A549 (cell line): ENCODE measurements at regions not wholly inside any gene's neighbourhood (a gene's known extent, or its start where the extent isn't known, plus 50 kb on each side); places are given as distances from the start of the nearest gene placed in this dataset.

Source experiments
- ATAC-seq, 2 experiments: fragments of 200-7000 bp in 1 of 2; fragments of >200 bp in 1 of 2; cut with Nextera tagmentation in 1 of 2; cut with Tn5 transposase in 1 of 2; 3 replicates each; pipeline versions ENCODE4 v1.8.0 to v1.9.1; 2018 to 2020; ENCODE audit warnings: mild to moderate bottlenecking in 1 of 2, moderate library complexity in 1 of 2
- CTCF ChIA-PET: fragments of 300-600 bp; sonication (Branson Sonifier 250); formaldehyde crosslinking; extraction: SDS; loops from one replicate; lab custom pipeline; 2021; ENCODE audit warnings: antibody characterized with exemption, inconsistent platforms; lab: Yijun Ruan, JAX
- POLR2A ChIA-PET: fragments of 350-600 bp; formaldehyde crosslinking; extraction: SDS; loops from one replicate; lab custom pipeline; 2021; ENCODE audit warnings: antibody characterized with exemption, inconsistent platforms; lab: Yijun Ruan, JAX
- DNase-seq, 2 experiments: peaks; one replicate each; pipeline versions ENCODE4 v3.0.0 to v3.0.0-alpha.2; 2011 to 2016; ENCODE audit warnings: low read depth in 1 of 2, low spot score in 1 of 2
- FAIRE-seq: peaks from 2 replicates; lab custom pipeline; 2011; peaks lifted over from hg19 to GRCh38; lab: Jason Lieb, UNC
- H3K27ac ChIP-seq, 2 experiments: fragments of >200 bp; sonication (Bioruptor Twin); formaldehyde crosslinking; 3 replicates each; pipeline ENCODE4 v1.5.1; 2016 to 2017
- H3K4me1 ChIP-seq: fragments of >200 bp; sonication (Bioruptor Twin); formaldehyde crosslinking; 3 replicates; pipeline ENCODE4 v1.6.1; 2016
- H3K4me2 ChIP-seq: fragments of >200 bp; sonication (Bioruptor Twin); formaldehyde crosslinking; 3 replicates; pipeline ENCODE4 v1.6.1; 2016
- H3K4me3 ChIP-seq: fragments of >200 bp; sonication (Bioruptor Twin); formaldehyde crosslinking; 3 replicates; pipeline ENCODE4 v1.5.1; 2016
- H3K9me3 ChIP-seq: fragments of >200 bp; sonication (Bioruptor Twin); formaldehyde crosslinking; 3 replicates; pipeline ENCODE4 v1.6.1; 2016
- CBX2 ChIP-seq: fragments of 200-600 bp; sonication (generic); IDR thresholded peaks from 2 replicates; pipeline ENCODE4 v1.6.1; 2016; ENCODE audit warnings: low read depth, mild to moderate bottlenecking, borderline replicate concordance
- CHD4 ChIP-seq: fragments of 200-600 bp; sonication (generic); IDR thresholded peaks from 2 replicates; pipeline ENCODE4 v1.6.1; 2016; ENCODE audit warnings: antibody characterized with exemption, mild to moderate bottlenecking, borderline replicate concordance
- EP300 ChIP-seq, 2 experiments: fragments of >200 bp; sonication (Bioruptor Twin); formaldehyde crosslinking; IDR thresholded peaks; 2 replicates in 1 of 2; 3 replicates in 1 of 2; pipeline ENCODE4 v1.6.1; 2016 to 2017
- ESRRA ChIP-seq: fragments of 150-350 bp; IDR thresholded peaks from 2 replicates; pipeline ENCODE4 v1.6.1; 2014; ENCODE audit warnings: mild to moderate bottlenecking, low read length, borderline replicate concordance
- FOSB ChIP-seq: fragments of 250-450 bp; sonication (Bioruptor Pico); IDR thresholded peaks from 2 replicates; pipeline ENCODE4 v1.5.0; 2020; ENCODE audit warnings: mild to moderate bottlenecking, moderate library complexity
- FOXS1 ChIP-seq: fragments of 250-450 bp; sonication (Bioruptor Pico); IDR thresholded peaks from 2 replicates; pipeline ENCODE4 v1.5.0; 2020; ENCODE audit warnings: mild to moderate bottlenecking, moderate library complexity
- HDAC2 ChIP-seq: fragments of 200-600 bp; sonication (generic); IDR thresholded peaks from 2 replicates; pipeline ENCODE4 v1.6.1; 2016
- HOXA7 ChIP-seq: fragments of 250-450 bp; sonication (Bioruptor Pico); IDR thresholded peaks from 2 replicates; pipeline ENCODE4 v1.5.0; 2020; ENCODE audit warnings: mild to moderate bottlenecking, moderate library complexity
- MAFK ChIP-seq: fragments of 450-650 bp; IDR thresholded peaks from 2 replicates; pipeline ENCODE4 v1.6.1; 2014; ENCODE audit not compliant: partially characterized antibody
- MAZ ChIP-seq: fragments of 150-350 bp; IDR thresholded peaks from 2 replicates; pipeline ENCODE4 v1.6.1; 2014; ENCODE audit warnings: antibody characterized with exemption, low read depth, low read length, borderline replicate concordance
- PHF8 ChIP-seq: fragments of 200-600 bp; sonication (generic); IDR thresholded peaks from 2 replicates; pipeline ENCODE4 v1.6.1; 2016; ENCODE audit warnings: low read depth, mild to moderate bottlenecking, antibody characterized with exemption, moderate library complexity, borderline replicate concordance
- POLR2AphosphoS2 ChIP-seq: conservative IDR thresholded peaks from 2 replicates; pipeline ENCODE4 v1.6.1; 2012; ENCODE audit warnings: low read length, improper control_type of control experiment, inconsistent platforms
- RAD21 ChIP-seq, 2 experiments: fragments of >200 bp in 1 of 2; sonication (Bioruptor Twin) in 1 of 2; formaldehyde crosslinking in 1 of 2; IDR thresholded peaks in 1 of 2; conservative IDR thresholded peaks in 1 of 2; 2 replicates in 1 of 2; 3 replicates in 1 of 2; pipeline ENCODE4 v1.6.1; 2012 to 2018; ENCODE audit warnings: inconsistent platforms in 1 of 2
- RNF2 ChIP-seq: fragments of 200-600 bp; sonication (generic); IDR thresholded peaks from 2 replicates; pipeline ENCODE4 v1.6.1; 2016; ENCODE audit warnings: low read depth, mild to moderate bottlenecking, antibody characterized with exemption, moderate library complexity, borderline replicate concordance
- SREBF2 ChIP-seq: fragments of 450-650 bp; IDR thresholded peaks from 2 replicates; pipeline ENCODE4 v1.6.1; 2014; ENCODE audit warnings: mild to moderate bottlenecking, moderate library complexity
- ZFP36 ChIP-seq: fragments of 450-650 bp; IDR thresholded peaks from 2 replicates; pipeline ENCODE4 v1.6.1; 2014; ENCODE audit warnings: borderline replicate concordance; ENCODE audit not compliant: partially characterized antibody
- ZSCAN20 ChIP-seq: fragments of 250-450 bp; sonication (Bioruptor Pico); IDR thresholded peaks from 2 replicates; pipeline ENCODE4 v1.8.0; 2022; ENCODE audit warnings: mild to moderate bottlenecking, moderate library complexity
- WGBS: methylation state at CpG from one replicate; pipeline ENCODE4 v1.1.6; 2017; ENCODE audit errors: missing lambda C conversion rate; 5-methylcytosine and 5-hydroxymethylcytosine counted together
- TF ChIP-seq, protein P1 (sequence below): fragments of >200 bp; sonication (Bioruptor Twin); formaldehyde crosslinking; IDR thresholded peaks from 3 replicates; pipeline ENCODE4 v1.5.1; 2016
- TF ChIP-seq, protein P2 (sequence below): fragments of 250-450 bp; sonication (Bioruptor Pico); IDR thresholded peaks from 2 replicates; pipeline ENCODE4 v1.5.0; 2020; ENCODE audit warnings: low read depth, mild to moderate bottlenecking, moderate library complexity
- TF ChIP-seq, protein P3 (sequence below): fragments of 200-600 bp; sonication (generic); IDR thresholded peaks from 2 replicates; pipeline ENCODE4 v1.6.1; 2016; ENCODE audit warnings: antibody characterized with exemption, mild to moderate bottlenecking, moderate library complexity
- TF ChIP-seq, protein P4 (sequence below): IDR thresholded peaks from 2 replicates; pipeline ENCODE4 v1.6.1; 2012

DNA sequence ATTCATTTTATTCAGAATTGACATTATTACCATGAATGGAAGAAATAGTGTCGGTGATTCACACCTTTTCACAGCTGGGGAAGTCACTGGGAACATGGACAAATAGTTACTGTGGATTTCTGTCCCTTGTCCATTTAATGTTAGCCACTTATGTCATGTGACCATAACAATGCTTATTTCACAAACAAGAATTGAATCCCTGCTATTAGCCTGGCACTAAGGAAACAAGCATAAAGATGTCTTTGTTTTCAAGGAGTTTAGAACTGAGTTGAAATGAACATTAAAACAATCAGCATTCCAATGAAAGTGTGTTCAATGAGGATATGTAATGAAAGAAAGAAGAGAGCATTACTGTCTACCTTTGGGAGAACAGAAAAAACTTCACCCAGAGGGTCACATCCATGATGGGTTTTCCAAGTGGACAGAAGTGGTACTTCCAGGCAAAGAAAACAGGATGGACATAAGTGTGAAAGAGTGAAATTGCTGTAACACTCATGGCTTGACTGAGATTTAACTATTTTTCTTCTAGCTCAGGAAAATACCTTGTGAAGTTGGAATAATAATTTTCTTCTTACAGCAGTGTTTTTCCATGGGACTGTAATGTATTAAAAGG, 324.5 kb upstream of the UBE2E3 start:
- peak in 1 of 2 experiments; percentile 9 for DNase-seq
- TF ChIP-seq, protein P1, sequence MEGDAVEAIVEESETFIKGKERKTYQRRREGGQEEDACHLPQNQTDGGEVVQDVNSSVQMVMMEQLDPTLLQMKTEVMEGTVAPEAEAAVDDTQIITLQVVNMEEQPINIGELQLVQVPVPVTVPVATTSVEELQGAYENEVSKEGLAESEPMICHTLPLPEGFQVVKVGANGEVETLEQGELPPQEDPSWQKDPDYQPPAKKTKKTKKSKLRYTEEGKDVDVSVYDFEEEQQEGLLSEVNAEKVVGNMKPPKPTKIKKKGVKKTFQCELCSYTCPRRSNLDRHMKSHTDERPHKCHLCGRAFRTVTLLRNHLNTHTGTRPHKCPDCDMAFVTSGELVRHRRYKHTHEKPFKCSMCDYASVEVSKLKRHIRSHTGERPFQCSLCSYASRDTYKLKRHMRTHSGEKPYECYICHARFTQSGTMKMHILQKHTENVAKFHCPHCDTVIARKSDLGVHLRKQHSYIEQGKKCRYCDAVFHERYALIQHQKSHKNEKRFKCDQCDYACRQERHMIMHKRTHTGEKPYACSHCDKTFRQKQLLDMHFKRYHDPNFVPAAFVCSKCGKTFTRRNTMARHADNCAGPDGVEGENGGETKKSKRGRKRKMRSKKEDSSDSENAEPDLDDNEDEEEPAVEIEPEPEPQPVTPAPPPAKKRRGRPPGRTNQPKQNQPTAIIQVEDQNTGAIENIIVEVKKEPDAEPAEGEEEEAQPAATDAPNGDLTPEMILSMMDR, result no peak
- TF ChIP-seq EP300 (IDR thresholded peaks at IDR 0.05) (no peak), MAFK (no peak), ZFP36 (no peak), ESRRA (no peak), CHD4 (no peak), CBX2 (no peak), FOXS1 (no peak), RAD21 (conservative IDR thresholded peaks at IDR 0.05 in 1 of 2, IDR thresholded peaks at IDR 0.05 in 1 of 2) (no peak), MAZ (no peak), HOXA7 (CRISPR knock-in tag) (no peak), POLR2AphosphoS2 (no peak), SREBF2 (no peak), ZSCAN20 (CRISPR knock-in tag) (no peak), HDAC2 (no peak)
- TF ChIP-seq, protein P2, sequence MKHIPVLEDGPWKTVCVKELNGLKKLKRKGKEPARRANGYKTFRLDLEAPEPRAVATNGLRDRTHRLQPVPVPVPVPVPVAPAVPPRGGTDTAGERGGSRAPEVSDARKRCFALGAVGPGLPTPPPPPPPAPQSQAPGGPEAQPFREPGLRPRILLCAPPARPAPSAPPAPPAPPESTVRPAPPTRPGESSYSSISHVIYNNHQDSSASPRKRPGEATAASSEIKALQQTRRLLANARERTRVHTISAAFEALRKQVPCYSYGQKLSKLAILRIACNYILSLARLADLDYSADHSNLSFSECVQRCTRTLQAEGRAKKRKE, result no peak
- H3K4me2 ChIP-seq, result peak overlapping the region; percentile 59
- peak; percentile 55 to 79; a peak in 4 of 6 replicates for ATAC-seq
- H3K27ac ChIP-seq, result peak overlapping the region in 1 of 2 experiments; percentile 16; a peak in 1 of 6 replicates
- no peak for FAIRE-seq
- WGBS, result 74% methylated on average over 1 of the region's 1 CpG
- H3K4me3 ChIP-seq, result no peak overlapping the region
- H3K9me3 ChIP-seq, result no peaks in the 10 kb centered on the region
- H3K4me1 ChIP-seq, result peaks cover 27% of the 10 kb centered on the region
- CTCF ChIA-PET, result interaction anchor here (1.5 kb wide), 1 partner anchor 324 kb away, joined by 5 read pairs; no protein-coding TSS in a partner anchor
- POLR2A ChIA-PET, result interaction anchor here (1.0 to 1.3 kb wide), 2 partner anchors 23 to 324 kb away, joined by 4 to 5 read pairs; partner anchors contain the start of gene UBE2E3

DNA sequence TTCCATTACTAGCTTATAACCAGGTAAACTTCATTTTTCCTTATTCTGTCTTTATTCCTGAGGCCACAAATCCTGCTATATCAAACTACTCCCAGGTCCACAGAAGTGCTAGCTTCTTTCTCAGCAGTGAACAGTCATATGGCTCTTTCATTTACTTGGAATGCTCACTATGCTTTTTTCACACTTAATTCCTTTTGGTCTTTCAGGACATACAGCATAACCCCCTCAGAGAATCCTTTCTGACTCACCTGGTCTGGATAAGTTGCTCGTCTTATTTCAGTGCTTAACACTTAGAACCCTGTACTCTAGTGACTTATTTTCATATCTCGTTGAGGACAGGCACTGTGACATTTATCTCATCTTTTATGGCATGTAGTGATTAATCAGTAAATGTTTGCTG, 325.0 kb upstream of the UBE2E3 start:
- ATAC-seq (no peak), FAIRE-seq (no peak), DNase-seq (no peak)
- WGBS, result 16% methylated on average over 2 of the region's 2 CpGs
- TF ChIP-seq PHF8 (no peak), FOSB (CRISPR knock-in tag) (no peak), POLR2AphosphoS2 (no peak), RNF2 (no peak), SREBF2 (no peak)
- TF ChIP-seq, protein P3, sequence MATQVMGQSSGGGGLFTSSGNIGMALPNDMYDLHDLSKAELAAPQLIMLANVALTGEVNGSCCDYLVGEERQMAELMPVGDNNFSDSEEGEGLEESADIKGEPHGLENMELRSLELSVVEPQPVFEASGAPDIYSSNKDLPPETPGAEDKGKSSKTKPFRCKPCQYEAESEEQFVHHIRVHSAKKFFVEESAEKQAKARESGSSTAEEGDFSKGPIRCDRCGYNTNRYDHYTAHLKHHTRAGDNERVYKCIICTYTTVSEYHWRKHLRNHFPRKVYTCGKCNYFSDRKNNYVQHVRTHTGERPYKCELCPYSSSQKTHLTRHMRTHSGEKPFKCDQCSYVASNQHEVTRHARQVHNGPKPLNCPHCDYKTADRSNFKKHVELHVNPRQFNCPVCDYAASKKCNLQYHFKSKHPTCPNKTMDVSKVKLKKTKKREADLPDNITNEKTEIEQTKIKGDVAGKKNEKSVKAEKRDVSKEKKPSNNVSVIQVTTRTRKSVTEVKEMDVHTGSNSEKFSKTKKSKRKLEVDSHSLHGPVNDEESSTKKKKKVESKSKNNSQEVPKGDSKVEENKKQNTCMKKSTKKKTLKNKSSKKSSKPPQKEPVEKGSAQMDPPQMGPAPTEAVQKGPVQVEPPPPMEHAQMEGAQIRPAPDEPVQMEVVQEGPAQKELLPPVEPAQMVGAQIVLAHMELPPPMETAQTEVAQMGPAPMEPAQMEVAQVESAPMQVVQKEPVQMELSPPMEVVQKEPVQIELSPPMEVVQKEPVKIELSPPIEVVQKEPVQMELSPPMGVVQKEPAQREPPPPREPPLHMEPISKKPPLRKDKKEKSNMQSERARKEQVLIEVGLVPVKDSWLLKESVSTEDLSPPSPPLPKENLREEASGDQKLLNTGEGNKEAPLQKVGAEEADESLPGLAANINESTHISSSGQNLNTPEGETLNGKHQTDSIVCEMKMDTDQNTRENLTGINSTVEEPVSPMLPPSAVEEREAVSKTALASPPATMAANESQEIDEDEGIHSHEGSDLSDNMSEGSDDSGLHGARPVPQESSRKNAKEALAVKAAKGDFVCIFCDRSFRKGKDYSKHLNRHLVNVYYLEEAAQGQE, result no peak
- TF ChIP-seq, protein P2, result no peak
- TF ChIP-seq, protein P4, sequence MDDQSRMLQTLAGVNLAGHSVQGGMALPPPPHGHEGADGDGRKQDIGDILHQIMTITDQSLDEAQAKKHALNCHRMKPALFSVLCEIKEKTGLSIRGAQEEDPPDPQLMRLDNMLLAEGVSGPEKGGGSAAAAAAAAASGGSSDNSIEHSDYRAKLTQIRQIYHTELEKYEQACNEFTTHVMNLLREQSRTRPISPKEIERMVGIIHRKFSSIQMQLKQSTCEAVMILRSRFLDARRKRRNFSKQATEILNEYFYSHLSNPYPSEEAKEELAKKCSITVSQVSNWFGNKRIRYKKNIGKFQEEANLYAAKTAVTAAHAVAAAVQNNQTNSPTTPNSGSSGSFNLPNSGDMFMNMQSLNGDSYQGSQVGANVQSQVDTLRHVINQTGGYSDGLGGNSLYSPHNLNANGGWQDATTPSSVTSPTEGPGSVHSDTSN, result no peak
- Histone ChIP-seq H3K27ac (peak overlapping the region in 1 of 2 experiments; percentile 16; a peak in 1 of 6 replicates), H3K4me3 (no peak overlapping the region), H3K9me3 (no peaks in the 10 kb centered on the region), H3K4me1 (peaks cover 27% of the 10 kb centered on the region), H3K4me2 (peak overlapping the region; percentile 59; the same call in 2 of the 3 replicates)
- CTCF ChIA-PET, result no interaction called here
- POLR2A ChIA-PET, result no interaction called here
